Breast epithelium (tissue), 3 donors: ENCODE measurements at regions not wholly inside any gene's neighbourhood (a gene's known extent, or its start where the extent isn't known, plus 50 kb on each side); places are given as distances from the start of the nearest gene placed in this dataset.

Experiments used
- POLR2A ChIP-seq: fragments of 450-650 bp; IDR thresholded peaks from one replicate; pipeline ENCODE4 v1.6.1; 2016; ENCODE audit warnings: antibody characterized with exemption, mild to moderate bottlenecking, moderate library complexity
- POLR2AphosphoS5 ChIP-seq, 3 donors: sonication (generic); formaldehyde crosslinking; IDR thresholded peaks; one replicate each; pipeline ENCODE4 v1.6.1; 2017; ENCODE audit warnings: antibody characterized with exemption in 3 of 3
- TF ChIP-seq, protein P1 (sequence below), 3 donors: fragments of 450-650 bp; IDR thresholded peaks; one replicate each; pipeline ENCODE4 v1.5.1; 2016 to 2017; ENCODE audit warnings: antibody characterized with exemption in 3 of 3, mild to moderate bottlenecking in 3 of 3, moderate library complexity in 3 of 3

DNA sequence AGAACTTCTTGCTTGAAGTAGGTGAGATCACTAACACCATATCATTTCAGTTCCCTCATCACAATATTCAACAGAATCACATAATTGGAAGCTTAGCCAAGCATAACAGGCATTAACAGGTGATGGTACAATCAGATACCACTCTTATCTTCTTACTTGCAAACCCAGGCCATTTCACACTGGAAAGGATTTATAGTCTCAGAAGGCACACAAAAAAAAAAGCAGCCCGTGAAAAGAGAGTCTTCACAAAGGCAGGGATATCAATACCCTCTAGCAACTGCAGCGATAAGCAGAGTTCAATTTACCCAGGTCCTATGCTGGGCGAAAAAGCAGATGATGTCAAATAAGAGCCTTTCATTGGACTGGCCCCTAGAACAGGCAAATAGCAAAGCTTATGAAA is 1082.4 kb downstream of the XPNPEP1 start:
- no peak for TF ChIP-seq POLR2AphosphoS5 (IDR thresholded peaks at IDR 0.05)
- TF ChIP-seq, protein P1, sequence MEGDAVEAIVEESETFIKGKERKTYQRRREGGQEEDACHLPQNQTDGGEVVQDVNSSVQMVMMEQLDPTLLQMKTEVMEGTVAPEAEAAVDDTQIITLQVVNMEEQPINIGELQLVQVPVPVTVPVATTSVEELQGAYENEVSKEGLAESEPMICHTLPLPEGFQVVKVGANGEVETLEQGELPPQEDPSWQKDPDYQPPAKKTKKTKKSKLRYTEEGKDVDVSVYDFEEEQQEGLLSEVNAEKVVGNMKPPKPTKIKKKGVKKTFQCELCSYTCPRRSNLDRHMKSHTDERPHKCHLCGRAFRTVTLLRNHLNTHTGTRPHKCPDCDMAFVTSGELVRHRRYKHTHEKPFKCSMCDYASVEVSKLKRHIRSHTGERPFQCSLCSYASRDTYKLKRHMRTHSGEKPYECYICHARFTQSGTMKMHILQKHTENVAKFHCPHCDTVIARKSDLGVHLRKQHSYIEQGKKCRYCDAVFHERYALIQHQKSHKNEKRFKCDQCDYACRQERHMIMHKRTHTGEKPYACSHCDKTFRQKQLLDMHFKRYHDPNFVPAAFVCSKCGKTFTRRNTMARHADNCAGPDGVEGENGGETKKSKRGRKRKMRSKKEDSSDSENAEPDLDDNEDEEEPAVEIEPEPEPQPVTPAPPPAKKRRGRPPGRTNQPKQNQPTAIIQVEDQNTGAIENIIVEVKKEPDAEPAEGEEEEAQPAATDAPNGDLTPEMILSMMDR (IDR thresholded peaks at IDR 0.05): no peak
- no peak for TF ChIP-seq POLR2A
